Renal pelvis (tissue), 1 donor: ENCODE measurements at regions not wholly inside any gene's neighbourhood (a gene's known extent, or its start where the extent isn't known, plus 50 kb on each side); places are given as distances from the start of the nearest gene placed in this dataset.

Source experiments
- DNase-seq: peaks from one replicate; pipeline ENCODE4 v3.0.0-alpha.2; 2013

GRCh38 chr20:56175884-56176283 is 72.6 kb upstream of the MC3R start:
- no peak for DNase-seq

DNA sequence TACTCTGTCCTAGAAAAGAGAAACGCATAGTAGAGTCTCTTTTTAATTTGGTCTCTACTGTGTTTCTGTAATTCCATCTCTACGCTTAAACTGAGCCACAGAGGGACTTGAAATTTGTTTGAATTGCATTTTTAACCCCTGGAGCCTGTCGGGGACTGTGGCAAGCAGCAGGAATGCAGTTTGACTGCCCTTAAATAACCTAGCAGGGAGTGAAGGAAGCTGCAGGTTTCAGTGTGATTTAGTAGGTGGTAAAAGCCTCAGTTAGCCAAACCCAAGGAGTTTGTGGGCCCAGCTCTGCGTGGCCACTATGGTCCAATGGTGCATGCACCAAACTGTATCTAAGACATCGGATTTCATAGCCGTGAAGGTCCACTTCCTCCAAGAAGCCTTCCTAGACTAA is 70.3 kb upstream of the MC3R start:
- DNase-seq: no peak

- no peak for DNase-seq
These were observed 69.5 kb upstream of the MC3R start for GRCh38 chr20:56179051-56179450.

- DNase-seq: no peak
These were observed 66.9 kb upstream of the MC3R start for GRCh38 chr20:56181583-56181982.

DNA sequence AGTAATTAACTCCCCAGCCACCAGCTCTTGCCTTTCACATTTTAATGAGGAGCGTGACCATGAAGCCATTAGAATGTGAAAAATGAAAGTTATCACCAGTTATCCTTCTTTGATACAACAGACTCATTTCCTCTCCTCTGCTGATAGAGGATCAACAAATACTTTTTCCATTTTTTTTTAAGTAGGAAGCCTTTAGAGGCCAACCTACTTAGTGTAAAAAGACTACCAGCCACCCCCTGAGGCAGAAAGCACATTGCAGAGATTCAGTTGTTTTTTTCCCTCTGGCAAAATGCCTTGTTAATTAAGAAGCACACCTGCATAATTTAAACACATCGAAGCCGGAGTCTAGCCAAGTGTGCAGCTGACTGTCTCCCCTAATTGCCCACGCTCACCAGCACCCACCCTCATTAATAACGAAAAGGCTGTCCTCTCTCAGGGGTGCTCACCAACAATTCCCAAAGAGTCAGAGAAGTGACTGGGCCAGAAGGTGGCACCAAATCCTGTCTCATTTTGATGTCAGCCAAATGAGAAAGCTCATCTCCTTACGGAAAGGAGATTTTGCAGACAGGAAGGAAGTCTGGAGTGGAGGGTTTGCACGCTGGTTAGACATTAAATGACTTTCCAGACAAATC is 60.9 kb upstream of the MC3R start:
- no peak for DNase-seq

DNA sequence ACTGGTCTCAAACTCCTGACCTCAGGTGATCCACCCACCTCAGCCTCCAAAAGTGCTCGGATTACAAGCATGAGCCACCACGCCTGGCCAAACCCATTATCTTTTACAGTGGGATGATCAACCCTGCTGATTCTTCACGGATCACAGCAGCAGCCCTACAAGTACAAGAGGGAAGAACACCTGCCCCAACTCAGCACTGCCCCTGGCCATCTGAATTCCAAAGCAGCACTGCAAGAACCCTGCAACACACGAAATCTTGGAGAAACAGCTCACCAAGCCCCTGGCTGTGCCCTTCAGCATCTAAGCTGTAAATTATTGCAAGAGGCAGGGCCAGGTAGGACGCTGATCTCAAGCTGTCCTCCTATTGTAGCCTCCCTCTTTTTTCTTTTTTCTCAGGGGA is 54.5 kb upstream of the MC3R start:
- DNase-seq: no peak

- DNase-seq: no peak
These were observed 52.6 kb upstream of the MC3R start for GRCh38 chr20:56195946-56196345.
